ENCODE measurements at regions not wholly inside any gene's neighbourhood (a gene's known extent, or its start where the extent isn't known, plus 50 kb on each side); places are given as distances from the start of the nearest gene placed in this dataset.

GRCh38 chr6:44723439-44724197, 336.1 kb downstream of the CDC5L start:
- H3K4me3 ChIP-seq (ENCODE audit: low read depth, low read length) = no peak overlapping the region
- no peak for TF ChIP-seq CTCF (IDR thresholded peaks at IDR 0.05; ENCODE audit: borderline replicate concordance, insufficient read depth, low read depth, low read length)

GRCh38 chr6:44725070-44725469, 337.6 kb downstream of the CDC5L start:
- no peak for TF ChIP-seq CTCF (IDR thresholded peaks at IDR 0.05; ENCODE audit: borderline replicate concordance, insufficient read depth, low read depth, low read length)
- no peak overlapping the region for H3K4me3 ChIP-seq (ENCODE audit: low read depth, low read length)

- TF ChIP-seq CTCF (IDR thresholded peaks at IDR 0.05; ENCODE audit: borderline replicate concordance, insufficient read depth, low read depth, low read length) = no peak
- no peak overlapping the region for H3K4me3 ChIP-seq (ENCODE audit: low read depth, low read length)
Measured at GRCh38 chr6:44727651-44728630, 340.4 kb downstream of the CDC5L start.

GRCh38 chr6:44730771-44731391, 343.4 kb downstream of the CDC5L start:
- no peak overlapping the region for H3K4me3 ChIP-seq (ENCODE audit: low read depth, low read length)
- TF ChIP-seq CTCF (IDR thresholded peaks at IDR 0.05; ENCODE audit: borderline replicate concordance, insufficient read depth, low read depth, low read length) = no peak

- H3K4me3 ChIP-seq (ENCODE audit: low read depth, low read length) = no peak overlapping the region
- no peak for TF ChIP-seq CTCF (IDR thresholded peaks at IDR 0.05; ENCODE audit: borderline replicate concordance, insufficient read depth, low read depth, low read length)
Measured at GRCh38 chr6:44731485-44732095, 344.1 kb downstream of the CDC5L start.

- TF ChIP-seq CTCF (IDR thresholded peaks at IDR 0.05; ENCODE audit: borderline replicate concordance, insufficient read depth, low read depth, low read length) = no peak
- no peak overlapping the region for H3K4me3 ChIP-seq (ENCODE audit: low read depth, low read length)
Measured at GRCh38 chr6:44732243-44732642, 344.7 kb downstream of the CDC5L start.
